ENCODE measurements at regions not wholly inside any gene's neighbourhood (a gene's known extent, or its start where the extent isn't known, plus 50 kb on each side); places are given as distances from the start of the nearest gene placed in this dataset.

DNA sequence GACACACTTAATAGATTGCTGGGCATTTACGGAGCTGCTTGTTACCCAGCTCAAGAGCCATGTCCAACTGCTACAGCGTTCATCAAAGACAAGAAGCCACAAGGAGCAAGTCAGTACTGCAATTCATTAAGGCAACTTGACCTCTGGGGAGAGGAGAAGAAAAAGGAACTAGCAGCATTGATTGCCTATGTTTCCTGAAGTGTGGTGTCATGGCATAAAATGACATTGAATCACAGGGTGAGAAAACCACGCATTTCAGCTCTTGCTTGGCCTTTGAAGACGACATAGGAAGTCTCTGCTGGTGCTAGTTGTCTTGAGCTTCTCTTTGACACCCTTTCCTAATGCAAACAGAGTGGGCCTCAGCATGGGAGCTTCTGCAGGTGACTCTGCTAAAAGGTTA, 139.1 kb downstream of the CDH26 start:
- Histone ChIP-seq H2AK5ac (ENCODE audit: low read depth, low read length) (no peak overlapping the region), H3K14ac (replicated peaks; ENCODE audit: low read depth, low read length) (no peak overlapping the region), H3K79me1 (ENCODE audit: low read depth in 1 of 2, low read length in 2 of 2) (no peaks in the 10 kb centered on the region), H2AFZ (replicated peaks; ENCODE audit: low read length, poor library complexity) (no peak overlapping the region), H3K27me3 (ENCODE audit: control insufficient read depth, insufficient read depth, low read length) (peaks cover 2% of the 10 kb centered on the region; the same call in 1 of the 2 replicates), H4K91ac (ENCODE audit: insufficient read depth, low read depth, low read length) (no peak overlapping the region), H4K20me1 (ENCODE audit: insufficient read depth, low read length) (no peaks in the 10 kb centered on the region), H2BK120ac (ENCODE audit: low read depth, low read length) (no peak overlapping the region), H3K4me2 (ENCODE audit: low read depth, low read length) (no peak overlapping the region), H4K5ac (ENCODE audit: low read depth, low read length) (no peak overlapping the region), H3K9me1 (ENCODE audit: insufficient read depth, low read length) (no peaks in the 10 kb centered on the region), H3K9ac (ENCODE audit: low read depth, low read length) (no peak overlapping the region), H3K4me1 (ENCODE audit: control insufficient read depth, insufficient read depth, low read length) (no peaks in the 10 kb centered on the region), H3K4ac (ENCODE audit: low read depth, low read length) (no peak overlapping the region), H3K23ac (ENCODE audit: low read depth, low read length) (no peak overlapping the region), H3K27ac (ENCODE audit: insufficient read depth, low read length) (no peak overlapping the region), H2BK5ac (ENCODE audit: low read depth, low read length, poor library complexity, severe bottlenecking) (no peak overlapping the region), H3K36me3 (ENCODE audit: control insufficient read depth, insufficient read depth, low read length) (no peaks in the 10 kb centered on the region), H4K8ac (ENCODE audit: low read depth in 2 of 2, low read length in 2 of 2) (no peak overlapping the region), H3K56ac (ENCODE audit: extremely low read depth, insufficient read depth, low read length) (no peak overlapping the region), H3K4me3 (ENCODE audit: insufficient read depth, low read depth, low read length) (no peak overlapping the region), H2BK15ac (ENCODE audit: low read depth, low read length) (no peak overlapping the region), H3K18ac (ENCODE audit: low read depth, low read length) (no peak overlapping the region), H2BK20ac (ENCODE audit: low read depth, low read length) (no peak overlapping the region), H3K9me3 (ENCODE audit: control insufficient read depth, insufficient read depth, low read length) (peaks cover 3% of the 10 kb centered on the region; the same call in 1 of the 2 replicates), H2AK9ac (replicated peaks; ENCODE audit: low read depth, low read length, poor library complexity) (no peak overlapping the region)
- CTCF ChIA-PET: no interaction called here
- TF ChIP-seq MXI1 (IDR thresholded peaks at IDR 0.05; ENCODE audit: borderline replicate concordance, low read depth, low read length): no peak
- TF ChIP-seq POLR2A (IDR thresholded peaks at IDR 0.05; ENCODE audit: low read depth, low read length): no peak
- no peak for TF ChIP-seq BHLHE40 (IDR thresholded peaks at IDR 0.05; ENCODE audit: low read depth, low read length)
- no peak for TF ChIP-seq CHD1 (IDR thresholded peaks at IDR 0.05; ENCODE audit: low read depth, low read length)
- TF ChIP-seq RCOR1 (IDR thresholded peaks at IDR 0.05; ENCODE audit: insufficient replicate concordance, low read length): no peak
- no peak for TF ChIP-seq NFE2L2 (IDR thresholded peaks at IDR 0.05; ENCODE audit: low read depth, low read length)
- TF ChIP-seq, protein P1, sequence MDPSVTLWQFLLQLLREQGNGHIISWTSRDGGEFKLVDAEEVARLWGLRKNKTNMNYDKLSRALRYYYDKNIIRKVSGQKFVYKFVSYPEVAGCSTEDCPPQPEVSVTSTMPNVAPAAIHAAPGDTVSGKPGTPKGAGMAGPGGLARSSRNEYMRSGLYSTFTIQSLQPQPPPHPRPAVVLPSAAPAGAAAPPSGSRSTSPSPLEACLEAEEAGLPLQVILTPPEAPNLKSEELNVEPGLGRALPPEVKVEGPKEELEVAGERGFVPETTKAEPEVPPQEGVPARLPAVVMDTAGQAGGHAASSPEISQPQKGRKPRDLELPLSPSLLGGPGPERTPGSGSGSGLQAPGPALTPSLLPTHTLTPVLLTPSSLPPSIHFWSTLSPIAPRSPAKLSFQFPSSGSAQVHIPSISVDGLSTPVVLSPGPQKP (IDR thresholded peaks at IDR 0.05; ENCODE audit: borderline replicate concordance, low read depth, low read length): no peak
- TF ChIP-seq SMC3 (IDR thresholded peaks at IDR 0.05; ENCODE audit: low read depth, low read length): no peak
- TF ChIP-seq MAZ (IDR thresholded peaks at IDR 0.05; ENCODE audit: borderline replicate concordance, low read depth, low read length): no peak
- TF ChIP-seq, protein P2, sequence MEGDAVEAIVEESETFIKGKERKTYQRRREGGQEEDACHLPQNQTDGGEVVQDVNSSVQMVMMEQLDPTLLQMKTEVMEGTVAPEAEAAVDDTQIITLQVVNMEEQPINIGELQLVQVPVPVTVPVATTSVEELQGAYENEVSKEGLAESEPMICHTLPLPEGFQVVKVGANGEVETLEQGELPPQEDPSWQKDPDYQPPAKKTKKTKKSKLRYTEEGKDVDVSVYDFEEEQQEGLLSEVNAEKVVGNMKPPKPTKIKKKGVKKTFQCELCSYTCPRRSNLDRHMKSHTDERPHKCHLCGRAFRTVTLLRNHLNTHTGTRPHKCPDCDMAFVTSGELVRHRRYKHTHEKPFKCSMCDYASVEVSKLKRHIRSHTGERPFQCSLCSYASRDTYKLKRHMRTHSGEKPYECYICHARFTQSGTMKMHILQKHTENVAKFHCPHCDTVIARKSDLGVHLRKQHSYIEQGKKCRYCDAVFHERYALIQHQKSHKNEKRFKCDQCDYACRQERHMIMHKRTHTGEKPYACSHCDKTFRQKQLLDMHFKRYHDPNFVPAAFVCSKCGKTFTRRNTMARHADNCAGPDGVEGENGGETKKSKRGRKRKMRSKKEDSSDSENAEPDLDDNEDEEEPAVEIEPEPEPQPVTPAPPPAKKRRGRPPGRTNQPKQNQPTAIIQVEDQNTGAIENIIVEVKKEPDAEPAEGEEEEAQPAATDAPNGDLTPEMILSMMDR (conservative IDR thresholded peaks at IDR 0.05; ENCODE audit: low read depth, low read length): no peak
- TF ChIP-seq MAFK (IDR thresholded peaks at IDR 0.05; ENCODE audit: low read depth, low read length): no peak
- ATAC-seq (ENCODE audit: low read depth): no peak
- DNase-seq: no peak
- dilution Hi-C loops (cut with HindIII; ENCODE audit: low sequenced_read_pairs, unreplicated experiment): no loop called here
- in situ Hi-C loops (cut with MboI; ENCODE audit: low sequenced_read_pairs): no loop called here
- WGBS, 2 experiments (ENCODE audit: extremely low coverage in 2 of 2, insufficient read length in 1 of 2): no CpG with 5 or more reads among the region's 4 CpGs
- no TSS peak for BruUV-seq (replicated peaks)
- intact Hi-C loops (cut with micrococcal nuclease): no loop called here
- POLR2A ChIA-PET (ENCODE audit: unreplicated experiment): no interaction called here
